ENCODE measurements at regions not wholly inside any gene's neighbourhood (a gene's known extent, or its start where the extent isn't known, plus 50 kb on each side); places are given as distances from the start of the nearest gene placed in this dataset.

DNA sequence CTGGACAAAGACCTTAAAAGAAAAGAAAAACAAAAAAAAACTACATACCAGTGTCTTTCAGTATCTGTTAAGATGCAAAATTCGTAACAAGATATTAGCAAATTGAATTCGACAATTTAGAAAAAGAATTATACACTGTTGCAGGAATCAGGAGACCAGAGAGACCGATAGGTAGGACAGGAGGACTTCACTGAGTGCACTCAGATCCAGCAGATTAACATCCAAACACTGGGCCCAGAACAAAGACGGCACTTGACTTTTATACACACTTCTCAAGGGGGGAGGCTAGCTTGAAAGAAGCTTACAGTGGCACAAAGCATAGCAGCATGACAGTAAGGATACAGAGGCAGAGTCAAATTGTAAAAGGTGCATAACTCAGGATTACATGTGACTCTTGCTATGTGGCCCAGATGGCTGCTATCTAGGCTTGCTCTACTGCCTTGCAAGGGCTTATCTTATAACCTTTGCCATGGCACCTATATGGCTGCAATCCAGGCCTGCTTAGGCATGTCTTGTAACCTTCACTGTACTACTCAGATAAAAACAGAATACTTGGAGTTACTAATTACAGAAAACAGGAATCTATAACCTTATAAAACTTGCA, 507.3 kb upstream of the LRRTM4 start:
- Histone ChIP-seq H3K4me3 (ENCODE audit: low read depth, low read length, poor library complexity, severe bottlenecking) (no peak overlapping the region), H3K27ac (ENCODE audit: low read depth, low read length, poor library complexity, severe bottlenecking) (no peak overlapping the region), H3K27me3 (replicated peaks; ENCODE audit: insufficient read depth, low read depth, low read length, poor library complexity) (no peaks in the 10 kb centered on the region), H3K9me3 (ENCODE audit: low read depth, low read length, poor library complexity, severe bottlenecking) (peaks cover 37% of the 10 kb centered on the region), H3K36me3 (ENCODE audit: insufficient read depth, low read length, poor library complexity, severe bottlenecking) (no peaks in the 10 kb centered on the region), H3K4me1 (ENCODE audit: insufficient read depth, low read length, poor library complexity, severe bottlenecking) (no peaks in the 10 kb centered on the region)
- no peak for TF ChIP-seq EZH2 (IDR thresholded peaks at IDR 0.05; ENCODE audit: borderline replicate concordance, low read depth, low read length, poor library complexity, severe bottlenecking)
- BruUV-seq (replicated peaks): no TSS peak
- DNase-seq (ENCODE audit: low spot score): no peak
- ChIA-PET POLR2A (ENCODE audit: low non-redundant PET) (no interaction called here), CTCF (no interaction called here)
- intact Hi-C loops (cut with micrococcal nuclease; ENCODE audit: unreplicated experiment): no loop called here

DNA sequence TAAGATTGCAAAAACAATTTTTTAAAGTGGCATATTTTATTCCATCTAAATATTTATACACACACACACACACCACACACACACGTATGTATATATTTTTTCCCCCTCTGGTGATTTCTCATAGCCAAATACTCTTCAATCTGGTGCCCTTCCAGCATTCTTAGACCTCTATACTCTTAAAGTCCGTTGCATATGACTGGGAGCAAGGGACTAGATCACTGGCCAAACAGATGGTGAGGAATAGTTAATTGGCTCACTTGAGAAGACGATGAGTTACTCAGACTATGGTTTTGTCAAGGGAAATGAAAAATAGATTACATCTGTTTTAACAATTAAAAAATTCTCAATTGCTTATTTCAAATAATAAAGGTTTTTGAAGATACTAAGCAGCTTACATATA, 512.5 kb upstream of the LRRTM4 start:
- intact Hi-C loops (cut with micrococcal nuclease; ENCODE audit: unreplicated experiment): no loop called here
- Histone ChIP-seq H3K27ac (ENCODE audit: low read depth, low read length, poor library complexity, severe bottlenecking) (no peak overlapping the region), H3K27me3 (replicated peaks; ENCODE audit: insufficient read depth, low read depth, low read length, poor library complexity) (no peaks in the 10 kb centered on the region), H3K4me1 (ENCODE audit: insufficient read depth, low read length, poor library complexity, severe bottlenecking) (no peaks in the 10 kb centered on the region), H3K36me3 (ENCODE audit: insufficient read depth, low read length, poor library complexity, severe bottlenecking) (no peaks in the 10 kb centered on the region), H3K4me3 (ENCODE audit: low read depth, low read length, poor library complexity, severe bottlenecking) (no peak overlapping the region), H3K9me3 (ENCODE audit: low read depth, low read length, poor library complexity, severe bottlenecking) (peaks cover 20% of the 10 kb centered on the region)
- CTCF ChIA-PET: no interaction called here
- no TSS peak for BruUV-seq (replicated peaks)
- TF ChIP-seq, protein P1, sequence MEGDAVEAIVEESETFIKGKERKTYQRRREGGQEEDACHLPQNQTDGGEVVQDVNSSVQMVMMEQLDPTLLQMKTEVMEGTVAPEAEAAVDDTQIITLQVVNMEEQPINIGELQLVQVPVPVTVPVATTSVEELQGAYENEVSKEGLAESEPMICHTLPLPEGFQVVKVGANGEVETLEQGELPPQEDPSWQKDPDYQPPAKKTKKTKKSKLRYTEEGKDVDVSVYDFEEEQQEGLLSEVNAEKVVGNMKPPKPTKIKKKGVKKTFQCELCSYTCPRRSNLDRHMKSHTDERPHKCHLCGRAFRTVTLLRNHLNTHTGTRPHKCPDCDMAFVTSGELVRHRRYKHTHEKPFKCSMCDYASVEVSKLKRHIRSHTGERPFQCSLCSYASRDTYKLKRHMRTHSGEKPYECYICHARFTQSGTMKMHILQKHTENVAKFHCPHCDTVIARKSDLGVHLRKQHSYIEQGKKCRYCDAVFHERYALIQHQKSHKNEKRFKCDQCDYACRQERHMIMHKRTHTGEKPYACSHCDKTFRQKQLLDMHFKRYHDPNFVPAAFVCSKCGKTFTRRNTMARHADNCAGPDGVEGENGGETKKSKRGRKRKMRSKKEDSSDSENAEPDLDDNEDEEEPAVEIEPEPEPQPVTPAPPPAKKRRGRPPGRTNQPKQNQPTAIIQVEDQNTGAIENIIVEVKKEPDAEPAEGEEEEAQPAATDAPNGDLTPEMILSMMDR (conservative IDR thresholded peaks at IDR 0.05; ENCODE audit: low read depth, low read length): no peak
- no peak for TF ChIP-seq EZH2 (IDR thresholded peaks at IDR 0.05; ENCODE audit: borderline replicate concordance, low read depth, low read length, poor library complexity, severe bottlenecking)
- no peak for DNase-seq (ENCODE audit: low spot score)
- POLR2A ChIA-PET (ENCODE audit: low non-redundant PET): no interaction called here

DNA sequence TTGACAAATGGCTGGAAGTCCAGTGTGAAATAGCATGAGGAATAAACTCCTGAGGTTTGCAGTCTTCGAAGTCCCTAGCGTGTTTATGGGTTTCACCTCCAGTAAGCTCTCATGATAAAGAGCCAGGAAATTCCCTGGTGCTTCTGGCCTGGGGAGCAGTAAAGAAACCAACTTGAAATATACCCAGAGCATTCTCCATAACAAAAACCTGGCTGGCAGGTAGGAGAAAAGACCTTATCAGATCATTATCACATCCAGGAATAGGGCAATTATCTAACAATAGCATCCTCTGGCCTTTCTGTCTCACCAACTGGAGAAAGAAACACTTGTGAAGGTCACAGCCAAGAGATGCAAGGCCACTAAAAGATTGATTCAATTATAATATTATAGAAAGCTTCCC, 513.6 kb upstream of the LRRTM4 start:
- ChIA-PET CTCF (no interaction called here), POLR2A (ENCODE audit: low non-redundant PET) (no interaction called here)
- no peaks in the 10 kb centered on the region for H3K27me3 ChIP-seq (replicated peaks; ENCODE audit: insufficient read depth, low read depth, low read length, poor library complexity)
- no peak for DNase-seq (ENCODE audit: low spot score)
- H3K27ac ChIP-seq (ENCODE audit: low read depth, low read length, poor library complexity, severe bottlenecking): no peak overlapping the region
- peaks cover 10% of the 10 kb centered on the region for H3K9me3 ChIP-seq (ENCODE audit: low read depth, low read length, poor library complexity, severe bottlenecking)
- no peaks in the 10 kb centered on the region for H3K4me1 ChIP-seq (ENCODE audit: insufficient read depth, low read length, poor library complexity, severe bottlenecking)
- no TSS peak for BruUV-seq (replicated peaks)
- H3K36me3 ChIP-seq (ENCODE audit: insufficient read depth, low read length, poor library complexity, severe bottlenecking): no peaks in the 10 kb centered on the region
- TF ChIP-seq, protein P1 (conservative IDR thresholded peaks at IDR 0.05; ENCODE audit: low read depth, low read length): no peak
- TF ChIP-seq EZH2 (IDR thresholded peaks at IDR 0.05; ENCODE audit: borderline replicate concordance, low read depth, low read length, poor library complexity, severe bottlenecking): no peak
- intact Hi-C loops (cut with micrococcal nuclease; ENCODE audit: unreplicated experiment): no loop called here
- no peak overlapping the region for H3K4me3 ChIP-seq (ENCODE audit: low read depth, low read length, poor library complexity, severe bottlenecking)

DNA sequence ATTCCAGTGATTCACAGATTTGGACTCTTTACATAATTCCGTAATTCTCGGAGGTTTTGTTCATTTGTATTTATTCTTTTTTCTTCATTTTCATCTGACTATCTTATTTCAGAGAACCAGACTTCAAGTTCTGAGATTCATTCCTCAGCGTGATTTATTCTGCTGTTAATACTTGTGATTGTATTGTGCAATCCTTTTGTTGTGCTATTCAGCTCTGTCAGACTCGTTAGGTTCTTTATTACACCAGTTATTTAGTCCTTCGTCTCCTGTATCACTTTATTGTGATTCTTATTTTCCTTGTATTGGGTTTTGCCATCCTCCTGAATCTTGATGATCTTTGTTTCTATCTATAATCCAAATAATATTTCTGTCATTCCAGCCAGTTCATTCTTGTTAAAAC, 529.3 kb upstream of the LRRTM4 start:
- DNase-seq (ENCODE audit: low spot score): no peak
- TF ChIP-seq EZH2 (IDR thresholded peaks at IDR 0.05; ENCODE audit: borderline replicate concordance, low read depth, low read length, poor library complexity, severe bottlenecking): no peak
- TF ChIP-seq, protein P1 (conservative IDR thresholded peaks at IDR 0.05; ENCODE audit: low read depth, low read length): no peak
- POLR2A ChIA-PET (ENCODE audit: low non-redundant PET): no interaction called here
- Histone ChIP-seq H3K36me3 (ENCODE audit: insufficient read depth, low read length, poor library complexity, severe bottlenecking) (no peaks in the 10 kb centered on the region), H3K27ac (ENCODE audit: low read depth, low read length, poor library complexity, severe bottlenecking) (no peak overlapping the region), H3K4me1 (ENCODE audit: insufficient read depth, low read length, poor library complexity, severe bottlenecking) (no peaks in the 10 kb centered on the region), H3K27me3 (replicated peaks; ENCODE audit: insufficient read depth, low read depth, low read length, poor library complexity) (no peaks in the 10 kb centered on the region), H3K4me3 (ENCODE audit: low read depth, low read length, poor library complexity, severe bottlenecking) (no peak overlapping the region), H3K9me3 (ENCODE audit: low read depth, low read length, poor library complexity, severe bottlenecking) (peaks cover 19% of the 10 kb centered on the region)
- intact Hi-C loops (cut with micrococcal nuclease; ENCODE audit: unreplicated experiment): no loop called here
- CTCF ChIA-PET: no interaction called here
- BruUV-seq (replicated peaks): no TSS peak

All from A673 (cell line).